ENCODE measurements at regions not wholly inside any gene's neighbourhood (a gene's known extent, or its start where the extent isn't known, plus 50 kb on each side); places are given as distances from the start of the nearest gene placed in this dataset.

DNA sequence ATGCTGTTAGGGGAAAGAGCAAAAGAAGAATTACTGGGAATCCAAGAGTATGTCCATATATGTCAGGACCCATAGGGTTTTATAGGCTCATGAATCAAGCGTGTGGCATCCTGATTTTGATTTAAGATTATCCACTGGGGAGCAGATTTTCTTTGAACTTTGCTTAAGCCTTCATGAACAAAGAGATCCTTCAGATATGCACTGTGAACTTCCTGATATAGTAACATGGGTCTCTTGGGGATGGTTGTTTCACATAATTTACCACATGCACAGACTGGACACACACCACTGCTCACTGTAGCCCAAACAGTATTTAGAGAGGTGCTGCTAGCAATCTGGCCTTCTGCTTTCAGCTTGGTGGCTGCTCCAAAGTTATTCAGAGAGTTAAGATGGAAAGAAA is 200.9 kb upstream of the ZPLD1 start (continued):
- TF ChIP-seq, protein P1, sequence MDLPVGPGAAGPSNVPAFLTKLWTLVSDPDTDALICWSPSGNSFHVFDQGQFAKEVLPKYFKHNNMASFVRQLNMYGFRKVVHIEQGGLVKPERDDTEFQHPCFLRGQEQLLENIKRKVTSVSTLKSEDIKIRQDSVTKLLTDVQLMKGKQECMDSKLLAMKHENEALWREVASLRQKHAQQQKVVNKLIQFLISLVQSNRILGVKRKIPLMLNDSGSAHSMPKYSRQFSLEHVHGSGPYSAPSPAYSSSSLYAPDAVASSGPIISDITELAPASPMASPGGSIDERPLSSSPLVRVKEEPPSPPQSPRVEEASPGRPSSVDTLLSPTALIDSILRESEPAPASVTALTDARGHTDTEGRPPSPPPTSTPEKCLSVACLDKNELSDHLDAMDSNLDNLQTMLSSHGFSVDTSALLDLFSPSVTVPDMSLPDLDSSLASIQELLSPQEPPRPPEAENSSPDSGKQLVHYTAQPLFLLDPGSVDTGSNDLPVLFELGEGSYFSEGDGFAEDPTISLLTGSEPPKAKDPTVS (IDR thresholded peaks at IDR 0.05; ENCODE audit: low read depth, low read length), result no peak
- TF ChIP-seq SPI1 (IDR thresholded peaks at IDR 0.05; ENCODE audit: borderline replicate concordance, insufficient read depth, low read depth, low read length) (no peak), PAX8 (IDR thresholded peaks at IDR 0.05) (no peak), BCL11A (IDR thresholded peaks at IDR 0.05; ENCODE audit: low read depth, low read length) (peak; percentile 63; the same call in 1 of the 2 replicates), ATF7 (IDR thresholded peaks at IDR 0.05; ENCODE audit: low read depth) (0 out of 2 replicates have a peak, but pooled peaks have one; percentile 28), CHD2 (IDR thresholded peaks at IDR 0.05; ENCODE audit: borderline replicate concordance, low read depth, low read length) (no peak), RUNX3 (IDR thresholded peaks at IDR 0.05; ENCODE audit: low read length) (peak; percentile 92), JUND (IDR thresholded peaks at IDR 0.05; ENCODE audit: low read depth, low read length) (no peak), EP300 (IDR thresholded peaks at IDR 0.05; ENCODE audit: borderline replicate concordance in 1 of 2, control insufficient read depth in 1 of 2, low read depth in 2 of 2, low read length in 2 of 2) (peak; percentile 22 to 44; a peak in 1 of 4 replicates), SUZ12 (IDR thresholded peaks at IDR 0.05; ENCODE audit: unreplicated experiment) (no peak), MYB (IDR thresholded peaks at IDR 0.05; ENCODE audit: borderline replicate concordance, low read depth, low read length) (no peak), TAF1 (IDR thresholded peaks at IDR 0.05; ENCODE audit: borderline replicate concordance, low read depth, low read length) (no peak), POU2F2 (IDR thresholded peaks at IDR 0.05; ENCODE audit: borderline replicate concordance, low read depth, low read length) (peak; percentile 75; the same call in 1 of the 3 replicates), ZNF384 (IDR thresholded peaks at IDR 0.05; ENCODE audit: borderline replicate concordance, low read depth, low read length) (no peak), NFXL1 (IDR thresholded peaks at IDR 0.05; ENCODE audit: borderline replicate concordance) (no peak), HDAC6 (IDR thresholded peaks at IDR 0.05; ENCODE audit: unreplicated experiment) (no peak), RBBP5 (conservative IDR thresholded peaks at IDR 0.05) (no peak), CHD4 (IDR thresholded peaks at IDR 0.05) (no peak), CBX3 (IDR thresholded peaks at IDR 0.05; ENCODE audit: borderline replicate concordance, low read depth) (no peak), CBFB (IDR thresholded peaks at IDR 0.05; ENCODE audit: low read depth) (no peak), SMC3 (IDR thresholded peaks at IDR 0.05; ENCODE audit: borderline replicate concordance, low read length) (no peak), STAT3 (IDR thresholded peaks at IDR 0.05; ENCODE audit: low read depth, low read length) (no peak)
- TF ChIP-seq, protein P2, sequence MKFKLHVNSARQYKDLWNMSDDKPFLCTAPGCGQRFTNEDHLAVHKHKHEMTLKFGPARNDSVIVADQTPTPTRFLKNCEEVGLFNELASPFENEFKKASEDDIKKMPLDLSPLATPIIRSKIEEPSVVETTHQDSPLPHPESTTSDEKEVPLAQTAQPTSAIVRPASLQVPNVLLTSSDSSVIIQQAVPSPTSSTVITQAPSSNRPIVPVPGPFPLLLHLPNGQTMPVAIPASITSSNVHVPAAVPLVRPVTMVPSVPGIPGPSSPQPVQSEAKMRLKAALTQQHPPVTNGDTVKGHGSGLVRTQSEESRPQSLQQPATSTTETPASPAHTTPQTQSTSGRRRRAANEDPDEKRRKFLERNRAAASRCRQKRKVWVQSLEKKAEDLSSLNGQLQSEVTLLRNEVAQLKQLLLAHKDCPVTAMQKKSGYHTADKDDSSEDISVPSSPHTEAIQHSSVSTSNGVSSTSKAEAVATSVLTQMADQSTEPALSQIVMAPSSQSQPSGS (IDR thresholded peaks at IDR 0.05; ENCODE audit: low read length), result peak; percentile 63
- TF ChIP-seq, protein P3, sequence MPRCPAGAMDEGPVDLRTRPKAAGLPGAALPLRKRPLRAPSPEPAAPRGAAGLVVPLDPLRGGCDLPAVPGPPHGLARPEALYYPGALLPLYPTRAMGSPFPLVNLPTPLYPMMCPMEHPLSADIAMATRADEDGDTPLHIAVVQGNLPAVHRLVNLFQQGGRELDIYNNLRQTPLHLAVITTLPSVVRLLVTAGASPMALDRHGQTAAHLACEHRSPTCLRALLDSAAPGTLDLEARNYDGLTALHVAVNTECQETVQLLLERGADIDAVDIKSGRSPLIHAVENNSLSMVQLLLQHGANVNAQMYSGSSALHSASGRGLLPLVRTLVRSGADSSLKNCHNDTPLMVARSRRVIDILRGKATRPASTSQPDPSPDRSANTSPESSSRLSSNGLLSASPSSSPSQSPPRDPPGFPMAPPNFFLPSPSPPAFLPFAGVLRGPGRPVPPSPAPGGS (IDR thresholded peaks at IDR 0.05; ENCODE audit: borderline replicate concordance, insufficient read depth, low read depth, low read length, poor library complexity, severe bottlenecking), result no peak
- TF ChIP-seq, protein P4, sequence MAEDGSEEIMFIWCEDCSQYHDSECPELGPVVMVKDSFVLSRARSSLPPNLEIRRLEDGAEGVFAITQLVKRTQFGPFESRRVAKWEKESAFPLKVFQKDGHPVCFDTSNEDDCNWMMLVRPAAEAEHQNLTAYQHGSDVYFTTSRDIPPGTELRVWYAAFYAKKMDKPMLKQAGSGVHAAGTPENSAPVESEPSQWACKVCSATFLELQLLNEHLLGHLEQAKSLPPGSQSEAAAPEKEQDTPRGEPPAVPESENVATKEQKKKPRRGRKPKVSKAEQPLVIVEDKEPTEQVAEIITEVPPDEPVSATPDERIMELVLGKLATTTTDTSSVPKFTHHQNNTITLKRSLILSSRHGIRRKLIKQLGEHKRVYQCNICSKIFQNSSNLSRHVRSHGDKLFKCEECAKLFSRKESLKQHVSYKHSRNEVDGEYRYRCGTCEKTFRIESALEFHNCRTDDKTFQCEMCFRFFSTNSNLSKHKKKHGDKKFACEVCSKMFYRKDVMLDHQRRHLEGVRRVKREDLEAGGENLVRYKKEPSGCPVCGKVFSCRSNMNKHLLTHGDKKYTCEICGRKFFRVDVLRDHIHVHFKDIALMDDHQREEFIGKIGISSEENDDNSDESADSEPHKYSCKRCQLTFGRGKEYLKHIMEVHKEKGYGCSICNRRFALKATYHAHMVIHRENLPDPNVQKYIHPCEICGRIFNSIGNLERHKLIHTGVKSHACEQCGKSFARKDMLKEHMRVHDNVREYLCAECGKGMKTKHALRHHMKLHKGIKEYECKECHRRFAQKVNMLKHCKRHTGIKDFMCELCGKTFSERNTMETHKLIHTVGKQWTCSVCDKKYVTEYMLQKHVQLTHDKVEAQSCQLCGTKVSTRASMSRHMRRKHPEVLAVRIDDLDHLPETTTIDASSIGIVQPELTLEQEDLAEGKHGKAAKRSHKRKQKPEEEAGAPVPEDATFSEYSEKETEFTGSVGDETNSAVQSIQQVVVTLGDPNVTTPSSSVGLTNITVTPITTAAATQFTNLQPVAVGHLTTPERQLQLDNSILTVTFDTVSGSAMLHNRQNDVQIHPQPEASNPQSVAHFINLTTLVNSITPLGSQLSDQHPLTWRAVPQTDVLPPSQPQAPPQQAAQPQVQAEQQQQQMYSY (CRISPR knock-in tag; IDR thresholded peaks at IDR 0.05), result no peak
